ENCODE measurements at regions not wholly inside any gene's neighbourhood (a gene's known extent, or its start where the extent isn't known, plus 50 kb on each side); places are given as distances from the start of the nearest gene placed in this dataset.

GRCh38 chr3:109943181-109943580 lies 605.8 kb upstream of the DPPA4 start:
- H3K9ac ChIP-seq (ENCODE audit: low read length) = no peak overlapping the region
- no peaks in the 10 kb centered on the region for H4K20me1 ChIP-seq (ENCODE audit: insufficient read depth)
- H3K27me3 ChIP-seq (ENCODE audit: insufficient read depth, low read depth, low read length) = no peaks in the 10 kb centered on the region
- no peak overlapping the region for H3K4me2 ChIP-seq (ENCODE audit: low read length)
- H3K27ac ChIP-seq (ENCODE audit: low read length) = no peak overlapping the region
- no peaks in the 10 kb centered on the region for H3K9me2 ChIP-seq (ENCODE audit: insufficient read depth, low read length)
- no peaks in the 10 kb centered on the region for H3K9me3 ChIP-seq (ENCODE audit: low read length)
- H2AFZ ChIP-seq (ENCODE audit: low read depth, low read length) = no peak overlapping the region
- H3K79me2 ChIP-seq (replicated peaks; ENCODE audit: insufficient read depth, low read length) = no peaks in the 10 kb centered on the region
- H3F3A ChIP-seq (ENCODE audit: insufficient read depth, low read length, poor library complexity, severe bottlenecking) = no peaks in the 10 kb centered on the region
- H3K4me3 ChIP-seq (ENCODE audit: low read length) = no peak overlapping the region
- TF ChIP-seq EZH2 (IDR thresholded peaks at IDR 0.05; ENCODE audit: borderline replicate concordance, insufficient read depth, low read length, poor library complexity, severe bottlenecking) (no peak), SMC3 (conservative IDR thresholded peaks at IDR 0.05; ENCODE audit: poor library complexity) (no peak), REST (IDR thresholded peaks at IDR 0.05; ENCODE audit: borderline replicate concordance) (no peak), RAD21 (conservative IDR thresholded peaks at IDR 0.05) (no peak), TAF1 (IDR thresholded peaks at IDR 0.05; ENCODE audit: low read depth) (no peak), MXI1 (conservative IDR thresholded peaks at IDR 0.05; ENCODE audit: poor library complexity, severe bottlenecking) (no peak), POLR2AphosphoS5 (IDR thresholded peaks at IDR 0.05) (no peak), EP300 (conservative IDR thresholded peaks at IDR 0.05; ENCODE audit: poor library complexity, severe bottlenecking) (no peak)
- TF ChIP-seq, protein P1, sequence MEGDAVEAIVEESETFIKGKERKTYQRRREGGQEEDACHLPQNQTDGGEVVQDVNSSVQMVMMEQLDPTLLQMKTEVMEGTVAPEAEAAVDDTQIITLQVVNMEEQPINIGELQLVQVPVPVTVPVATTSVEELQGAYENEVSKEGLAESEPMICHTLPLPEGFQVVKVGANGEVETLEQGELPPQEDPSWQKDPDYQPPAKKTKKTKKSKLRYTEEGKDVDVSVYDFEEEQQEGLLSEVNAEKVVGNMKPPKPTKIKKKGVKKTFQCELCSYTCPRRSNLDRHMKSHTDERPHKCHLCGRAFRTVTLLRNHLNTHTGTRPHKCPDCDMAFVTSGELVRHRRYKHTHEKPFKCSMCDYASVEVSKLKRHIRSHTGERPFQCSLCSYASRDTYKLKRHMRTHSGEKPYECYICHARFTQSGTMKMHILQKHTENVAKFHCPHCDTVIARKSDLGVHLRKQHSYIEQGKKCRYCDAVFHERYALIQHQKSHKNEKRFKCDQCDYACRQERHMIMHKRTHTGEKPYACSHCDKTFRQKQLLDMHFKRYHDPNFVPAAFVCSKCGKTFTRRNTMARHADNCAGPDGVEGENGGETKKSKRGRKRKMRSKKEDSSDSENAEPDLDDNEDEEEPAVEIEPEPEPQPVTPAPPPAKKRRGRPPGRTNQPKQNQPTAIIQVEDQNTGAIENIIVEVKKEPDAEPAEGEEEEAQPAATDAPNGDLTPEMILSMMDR (IDR thresholded peaks at IDR 0.05; ENCODE audit: poor library complexity, severe bottlenecking) = no peak
- H3K36me3 ChIP-seq (ENCODE audit: insufficient read depth, low read length) = no peaks in the 10 kb centered on the region

- Histone ChIP-seq H3K27ac (ENCODE audit: low read length) (no peak overlapping the region), H3K36me3 (ENCODE audit: insufficient read depth, low read length) (no peaks in the 10 kb centered on the region), H3K4me2 (ENCODE audit: low read length) (no peak overlapping the region), H3K9me3 (ENCODE audit: low read length) (no peaks in the 10 kb centered on the region), H3K27me3 (ENCODE audit: insufficient read depth, low read depth, low read length) (no peaks in the 10 kb centered on the region), H3K4me3 (ENCODE audit: low read length) (no peak overlapping the region), H3K9ac (ENCODE audit: low read length) (no peak overlapping the region), H3K79me2 (replicated peaks; ENCODE audit: insufficient read depth, low read length) (no peaks in the 10 kb centered on the region), H3K9me2 (ENCODE audit: insufficient read depth, low read length) (no peaks in the 10 kb centered on the region), H3F3A (ENCODE audit: insufficient read depth, low read length, poor library complexity, severe bottlenecking) (no peaks in the 10 kb centered on the region), H4K20me1 (ENCODE audit: insufficient read depth) (no peaks in the 10 kb centered on the region), H2AFZ (ENCODE audit: low read depth, low read length) (no peak overlapping the region)
- TF ChIP-seq, protein P1 (IDR thresholded peaks at IDR 0.05; ENCODE audit: poor library complexity, severe bottlenecking) = no peak
- TF ChIP-seq RAD21 (conservative IDR thresholded peaks at IDR 0.05) = no peak
- TF ChIP-seq EZH2 (IDR thresholded peaks at IDR 0.05; ENCODE audit: borderline replicate concordance, insufficient read depth, low read length, poor library complexity, severe bottlenecking) = no peak
- no peak for TF ChIP-seq EP300 (conservative IDR thresholded peaks at IDR 0.05; ENCODE audit: poor library complexity, severe bottlenecking)
- TF ChIP-seq POLR2AphosphoS5 (IDR thresholded peaks at IDR 0.05) = no peak
- TF ChIP-seq TAF1 (IDR thresholded peaks at IDR 0.05; ENCODE audit: low read depth) = no peak
- no peak for TF ChIP-seq MXI1 (conservative IDR thresholded peaks at IDR 0.05; ENCODE audit: poor library complexity, severe bottlenecking)
- TF ChIP-seq REST (IDR thresholded peaks at IDR 0.05; ENCODE audit: borderline replicate concordance) = no peak
- no peak for TF ChIP-seq SMC3 (conservative IDR thresholded peaks at IDR 0.05; ENCODE audit: poor library complexity)
Observed at GRCh38 chr3:109944836-109945235, 607.5 kb upstream of the DPPA4 start.
